Ishikawa (cell line): ENCODE measurements at regions not wholly inside any gene's neighbourhood (a gene's known extent, or its start where the extent isn't known, plus 50 kb on each side); places are given as distances from the start of the nearest gene placed in this dataset.

Experiments used
- CEBPB ChIP-seq: IDR thresholded peaks from 2 replicates; pipeline ENCODE4 v1.6.1; 2012
- TF ChIP-seq, protein P1 (sequence below): IDR thresholded peaks from 2 replicates; pipeline ENCODE4 v1.6.1; 2012

GRCh38 chr2:221170548-221170947 lies 401.6 kb downstream of the EPHA4 start:
- no peak for TF ChIP-seq CEBPB
- TF ChIP-seq, protein P1, sequence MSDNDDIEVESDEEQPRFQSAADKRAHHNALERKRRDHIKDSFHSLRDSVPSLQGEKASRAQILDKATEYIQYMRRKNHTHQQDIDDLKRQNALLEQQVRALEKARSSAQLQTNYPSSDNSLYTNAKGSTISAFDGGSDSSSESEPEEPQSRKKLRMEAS: no peak
